GM12874 (cell line): ENCODE measurements at regions not wholly inside any gene's neighbourhood (a gene's known extent, or its start where the extent isn't known, plus 50 kb on each side); places are given as distances from the start of the nearest gene placed in this dataset.

Source experiments
- CTCF ChIP-seq: IDR thresholded peaks from 2 replicates; pipeline ENCODE4 v1.5.1; 2011; ENCODE audit warnings: low read depth, mild to moderate bottlenecking, control low read depth, low read length, moderate library complexity; ENCODE audit not compliant: insufficient read depth

GRCh38 chr16:52611817-52612673, 65.1 kb upstream of the TOX3 start:
- TF ChIP-seq CTCF = no peak

DNA sequence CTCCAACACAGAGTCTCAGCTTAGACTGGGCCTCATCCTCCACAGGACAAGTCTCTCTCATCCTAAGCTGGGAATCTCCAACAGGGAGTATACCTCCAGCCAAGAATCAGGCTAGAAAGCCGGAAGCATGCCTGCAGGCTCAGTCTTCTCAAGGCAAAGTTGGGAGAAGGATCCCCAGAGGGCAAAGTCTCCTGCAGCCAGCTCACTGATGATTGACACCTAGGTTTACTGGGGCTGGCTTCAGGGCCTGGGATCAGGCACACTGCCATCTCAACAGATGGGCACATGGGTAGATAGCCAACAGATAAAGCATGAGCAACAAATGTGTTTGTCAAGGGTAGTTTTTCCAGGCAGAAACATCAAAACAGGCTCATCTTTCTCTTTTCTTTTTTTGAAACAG, 56.1 kb upstream of the TOX3 start:
- TF ChIP-seq CTCF = no peak

GRCh38 chr16:52597772-52598483, 51.0 kb upstream of the TOX3 start:
- TF ChIP-seq CTCF = no peak

DNA sequence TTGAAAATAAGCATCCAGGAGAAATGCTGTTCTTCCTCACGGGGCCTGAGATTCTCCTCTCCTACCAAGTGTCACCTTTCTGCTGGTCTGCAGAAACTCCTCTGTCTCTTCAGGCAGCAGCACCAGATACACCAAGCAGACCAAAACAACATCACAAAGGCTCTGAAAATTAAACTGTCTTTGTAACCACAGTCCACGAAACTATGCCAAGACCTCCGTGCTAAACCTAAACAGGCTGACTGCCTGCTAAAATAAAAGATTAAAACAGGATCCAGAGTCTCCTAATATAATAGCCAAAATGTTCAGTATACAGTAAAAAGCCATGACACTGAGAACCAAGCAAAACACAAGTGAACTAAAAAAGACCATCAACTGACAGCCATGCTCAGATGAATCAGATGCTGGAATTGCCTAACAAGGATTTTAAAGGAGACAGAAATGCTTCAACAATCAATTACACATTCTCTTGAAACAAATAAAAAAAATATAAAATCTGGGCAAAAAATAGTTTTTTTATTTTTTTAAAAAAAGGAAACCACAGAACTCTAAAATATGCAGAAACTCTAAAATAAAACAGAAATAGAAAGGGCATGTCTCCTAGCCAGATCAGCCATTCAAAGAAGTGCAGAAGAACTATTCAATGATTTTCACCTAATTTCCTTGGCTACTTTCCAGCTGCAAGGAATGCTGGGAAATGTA, 50.3 kb upstream of the TOX3 start:
- no peak for TF ChIP-seq CTCF
